MG63 (cell line): ENCODE measurements at regions not wholly inside any gene's neighbourhood (a gene's known extent, or its start where the extent isn't known, plus 50 kb on each side); places are given as distances from the start of the nearest gene placed in this dataset.
"Not testable (repeated sequence)": the region's sequence is repeated elsewhere in the genome, so short reads cannot be mapped to it uniquely, and the experiment has no call there.

Source experiments
- DNase-seq: peaks from one replicate; pipeline ENCODE4 v3.0.0-alpha.2; 2020
- H3K27me3 ChIP-seq: fragments of 250-450 bp; sonication (Bioruptor Pico); 2 replicates; pipeline ENCODE4 v1.5.1; 2020; ENCODE audit warnings: mild to moderate bottlenecking, moderate library complexity
- H3K36me3 ChIP-seq: fragments of 250-450 bp; sonication (Bioruptor Pico); 2 replicates; pipeline ENCODE4 v1.5.1; 2020; ENCODE audit warnings: mild to moderate bottlenecking, moderate library complexity
- H3K4me3 ChIP-seq: fragments of 250-450 bp; sonication (Bioruptor Pico); 2 replicates; pipeline ENCODE4 v1.5.1; 2020; ENCODE audit warnings: mild to moderate bottlenecking, moderate library complexity
- H3K9me3 ChIP-seq: fragments of 250-450 bp; sonication (Bioruptor Pico); 2 replicates; pipeline ENCODE4 v1.5.1; 2020; ENCODE audit warnings: mild to moderate bottlenecking, moderate library complexity

GRCh38 chr6:144666781-144667180 lies 381.6 kb downstream of the UTRN start:
- peaks cover 7% of the 10 kb centered on the region for H3K9me3 ChIP-seq
- no peak for DNase-seq
- H3K27me3 ChIP-seq, result no peaks in the 10 kb centered on the region
- no peak overlapping the region for H3K4me3 ChIP-seq
- no peaks in the 10 kb centered on the region; the same call in 1 of the 2 replicates for H3K36me3 ChIP-seq

- no peak for DNase-seq
- no peaks in the 10 kb centered on the region for H3K36me3 ChIP-seq
- peaks cover 9% of the 10 kb centered on the region for H3K9me3 ChIP-seq
- no peaks in the 10 kb centered on the region for H3K27me3 ChIP-seq
- H3K4me3 ChIP-seq, result no peak overlapping the region
These were observed 382.7 kb downstream of the UTRN start for GRCh38 chr6:144667532-144668503.

GRCh38 chr6:144670259-144670658 lies 385.1 kb downstream of the UTRN start:
- H3K36me3 ChIP-seq, DNase-seq, H3K4me3 ChIP-seq, H3K27me3 ChIP-seq: not testable (repeated sequence)
- peaks cover 25% of the 10 kb centered on the region for H3K9me3 ChIP-seq

GRCh38 chr6:144673807-144674206 lies 388.7 kb downstream of the UTRN start:
- no peak for DNase-seq
- no peak overlapping the region for H3K4me3 ChIP-seq
- no peaks in the 10 kb centered on the region for H3K36me3 ChIP-seq
- H3K27me3 ChIP-seq, result no peaks in the 10 kb centered on the region
- peaks cover 25% of the 10 kb centered on the region for H3K9me3 ChIP-seq

GRCh38 chr6:144675231-144675861 lies 390.2 kb downstream of the UTRN start:
- no peak overlapping the region for H3K4me3 ChIP-seq
- no peaks in the 10 kb centered on the region for H3K27me3 ChIP-seq
- H3K36me3 ChIP-seq, result no peaks in the 10 kb centered on the region
- no peak for DNase-seq
- H3K9me3 ChIP-seq, result peaks cover 21% of the 10 kb centered on the region

GRCh38 chr6:144676310-144676709 lies 391.2 kb downstream of the UTRN start:
- H3K27me3 ChIP-seq, DNase-seq, H3K36me3 ChIP-seq, H3K4me3 ChIP-seq: not testable (repeated sequence)
- peaks cover 20% of the 10 kb centered on the region for H3K9me3 ChIP-seq

GRCh38 chr6:144677263-144677662 lies 392.1 kb downstream of the UTRN start:
- not testable (repeated sequence) for H3K4me3 ChIP-seq

GRCh38 chr6:144678844-144679243 lies 393.7 kb downstream of the UTRN start:
- DNase-seq, result no peak
- H3K9me3 ChIP-seq, result peaks cover 6% of the 10 kb centered on the region
- no peaks in the 10 kb centered on the region for H3K27me3 ChIP-seq
- no peak overlapping the region for H3K4me3 ChIP-seq
- no peaks in the 10 kb centered on the region for H3K36me3 ChIP-seq

More at GRCh38 chr6:144677263-144677662, 392.1 kb downstream of the UTRN start:
- not testable (repeated sequence) for DNase-seq, H3K36me3 ChIP-seq, H3K27me3 ChIP-seq
- peaks cover 17% of the 10 kb centered on the region for H3K9me3 ChIP-seq

- no peaks in the 10 kb centered on the region for H3K36me3 ChIP-seq
- H3K27me3 ChIP-seq, result no peaks in the 10 kb centered on the region
- no peak overlapping the region for H3K4me3 ChIP-seq
- peaks cover 4% of the 10 kb centered on the region; the same call in 1 of the 2 replicates for H3K9me3 ChIP-seq
- DNase-seq, result no peak
These were observed 396.2 kb downstream of the UTRN start for GRCh38 chr6:144681334-144681733.

GRCh38 chr6:144683216-144684070 lies 398.3 kb downstream of the UTRN start:
- H3K36me3 ChIP-seq, result no peaks in the 10 kb centered on the region
- H3K9me3 ChIP-seq, result peaks cover 19% of the 10 kb centered on the region
- H3K4me3 ChIP-seq, result no peak overlapping the region
- no peak for DNase-seq
- no peaks in the 10 kb centered on the region for H3K27me3 ChIP-seq

- no peaks in the 10 kb centered on the region for H3K36me3 ChIP-seq
- DNase-seq, result no peak
- H3K27me3 ChIP-seq, result no peaks in the 10 kb centered on the region
- peaks cover 26% of the 10 kb centered on the region for H3K9me3 ChIP-seq
- H3K4me3 ChIP-seq, result no peak overlapping the region
These were observed 403.6 kb downstream of the UTRN start for GRCh38 chr6:144688713-144689112.

GRCh38 chr6:144689503-144690040 lies 404.4 kb downstream of the UTRN start:
- no peak for DNase-seq
- H3K4me3 ChIP-seq, result no peak overlapping the region
- no peaks in the 10 kb centered on the region for H3K36me3 ChIP-seq
- H3K27me3 ChIP-seq, result no peaks in the 10 kb centered on the region
- H3K9me3 ChIP-seq, result peaks cover 26% of the 10 kb centered on the region

- no peak for DNase-seq
- H3K9me3 ChIP-seq, result peaks cover 26% of the 10 kb centered on the region
- no peak overlapping the region for H3K4me3 ChIP-seq
- H3K27me3 ChIP-seq, result no peaks in the 10 kb centered on the region
- no peaks in the 10 kb centered on the region for H3K36me3 ChIP-seq
These were observed 405.0 kb downstream of the UTRN start for GRCh38 chr6:144690133-144690532.

GRCh38 chr6:144690666-144691065 lies 405.5 kb downstream of the UTRN start:
- H3K9me3 ChIP-seq, result peaks cover 24% of the 10 kb centered on the region
- H3K36me3 ChIP-seq, result no peaks in the 10 kb centered on the region
- DNase-seq, result no peak
- no peaks in the 10 kb centered on the region for H3K27me3 ChIP-seq
- no peak overlapping the region for H3K4me3 ChIP-seq

- H3K4me3 ChIP-seq, H3K36me3 ChIP-seq, H3K27me3 ChIP-seq, DNase-seq: not testable (repeated sequence)
- peaks cover 15% of the 10 kb centered on the region for H3K9me3 ChIP-seq
These were observed 406.9 kb downstream of the UTRN start for GRCh38 chr6:144692050-144692449.

GRCh38 chr6:144695858-144696533 lies 410.9 kb downstream of the UTRN start:
- H3K9me3 ChIP-seq, result peaks cover 7% of the 10 kb centered on the region; the same call in 1 of the 2 replicates
- no peak for DNase-seq
- H3K4me3 ChIP-seq, result no peak overlapping the region
- H3K36me3 ChIP-seq, result no peaks in the 10 kb centered on the region
- no peaks in the 10 kb centered on the region for H3K27me3 ChIP-seq
